ENCODE measurements at regions not wholly inside any gene's neighbourhood (a gene's known extent, or its start where the extent isn't known, plus 50 kb on each side); places are given as distances from the start of the nearest gene placed in this dataset.
A peak's percentile ranks its signal among the peaks of the same experiment; 100 is the strongest.

GRCh38 chr4:72777436-72777835, 208.4 kb upstream of the ADAMTS3 start:
- no peak for DNase-seq
- H3K4me1 ChIP-seq (ENCODE audit: control insufficient read depth, insufficient read depth, low read length) = peaks cover 4% of the 10 kb centered on the region
- H3K27me3 Mint-ChIP-seq (ENCODE audit: insufficient read depth) = no peaks in the 10 kb centered on the region
- peaks cover 5% of the 10 kb centered on the region for H3K9me3 Mint-ChIP-seq
- peaks cover 7% of the 10 kb centered on the region for H3K4me1 Mint-ChIP-seq
- H3K9me3 ChIP-seq (ENCODE audit: control insufficient read depth, low read length) = peaks cover 7% of the 10 kb centered on the region
- H3K4me3 Mint-ChIP-seq = no peak overlapping the region
- 73 to 78% methylated on average over 5 to 6 of the region's 6 CpGs for WGBS, 2 experiments (ENCODE audit: insufficient coverage in 1 of 2, insufficient read length in 1 of 2)
- no peak overlapping the region for H3K9ac ChIP-seq (ENCODE audit: extremely low read depth, low read length, poor library complexity, severe bottlenecking)
- H3K36me3 Mint-ChIP-seq (ENCODE audit: low read depth) = no peaks in the 10 kb centered on the region
- H3K4me3 ChIP-seq (ENCODE audit: low read length) = peak overlapping the region; percentile 33
- H3K27ac ChIP-seq (ENCODE audit: low read depth, low read length) = no peak overlapping the region
- H3K36me3 ChIP-seq (ENCODE audit: control insufficient read depth, insufficient read depth, low read length) = no peaks in the 10 kb centered on the region
- no peaks in the 10 kb centered on the region for H3K27me3 ChIP-seq (ENCODE audit: control insufficient read depth, insufficient read depth, low read length, poor library complexity, severe bottlenecking)
- H3K27ac Mint-ChIP-seq = no peak overlapping the region
- TF ChIP-seq CTCF (conservative IDR thresholded peaks at IDR 0.05) = no peak

- Mint-ChIP-seq H3K36me3 (ENCODE audit: low read depth) (no peaks in the 10 kb centered on the region), H3K4me3 (no peak overlapping the region), H3K27ac (no peak overlapping the region), H3K27me3 (ENCODE audit: insufficient read depth) (no peaks in the 10 kb centered on the region), H3K4me1 (no peaks in the 10 kb centered on the region), H3K9me3 (peaks cover 5% of the 10 kb centered on the region)
- H3K27me3 ChIP-seq (ENCODE audit: control insufficient read depth, insufficient read depth, low read length, poor library complexity, severe bottlenecking) = no peaks in the 10 kb centered on the region
- no peak for DNase-seq
- H3K27ac ChIP-seq (ENCODE audit: low read depth, low read length) = no peak overlapping the region
- H3K4me3 ChIP-seq (ENCODE audit: low read length) = no peak overlapping the region
- no peak overlapping the region for H3K9ac ChIP-seq (ENCODE audit: extremely low read depth, low read length, poor library complexity, severe bottlenecking)
- TF ChIP-seq CTCF (conservative IDR thresholded peaks at IDR 0.05) = no peak
- no peaks in the 10 kb centered on the region for H3K36me3 ChIP-seq (ENCODE audit: control insufficient read depth, insufficient read depth, low read length)
- no peaks in the 10 kb centered on the region for H3K4me1 ChIP-seq (ENCODE audit: control insufficient read depth, insufficient read depth, low read length)
- no peaks in the 10 kb centered on the region for H3K9me3 ChIP-seq (ENCODE audit: control insufficient read depth, low read length)
Observed at GRCh38 chr4:72770708-72771107, 201.7 kb upstream of the ADAMTS3 start.

- TF ChIP-seq CTCF (conservative IDR thresholded peaks at IDR 0.05) = no peak
- no peaks in the 10 kb centered on the region for H3K9me3 ChIP-seq (ENCODE audit: control insufficient read depth, low read length)
- Mint-ChIP-seq H3K4me1 (no peaks in the 10 kb centered on the region), H3K27ac (no peak overlapping the region), H3K36me3 (ENCODE audit: low read depth) (no peaks in the 10 kb centered on the region), H3K9me3 (peaks cover 5% of the 10 kb centered on the region), H3K27me3 (ENCODE audit: insufficient read depth) (no peaks in the 10 kb centered on the region), H3K4me3 (no peak overlapping the region)
- H3K4me1 ChIP-seq (ENCODE audit: control insufficient read depth, insufficient read depth, low read length) = no peaks in the 10 kb centered on the region
- H3K27ac ChIP-seq (ENCODE audit: low read depth, low read length) = no peak overlapping the region
- no peak overlapping the region for H3K4me3 ChIP-seq (ENCODE audit: low read length)
- H3K9ac ChIP-seq (ENCODE audit: extremely low read depth, low read length, poor library complexity, severe bottlenecking) = no peak overlapping the region
- 91 to 93% methylated on average over 1 to 2 of the region's 2 CpGs for WGBS, 2 experiments (ENCODE audit: insufficient coverage in 1 of 2, insufficient read length in 1 of 2)
- no peak for DNase-seq
- H3K36me3 ChIP-seq (ENCODE audit: control insufficient read depth, insufficient read depth, low read length) = no peaks in the 10 kb centered on the region
- no peaks in the 10 kb centered on the region for H3K27me3 ChIP-seq (ENCODE audit: control insufficient read depth, insufficient read depth, low read length, poor library complexity, severe bottlenecking)
Observed at GRCh38 chr4:72768364-72768763, 199.3 kb upstream of the ADAMTS3 start.

Data from endodermal cell (in vitro differentiated cells).